ENCODE measurements at regions not wholly inside any gene's neighbourhood (a gene's known extent, or its start where the extent isn't known, plus 50 kb on each side); places are given as distances from the start of the nearest gene placed in this dataset.
"Not testable (repeated sequence)": the region's sequence is repeated elsewhere in the genome, so short reads cannot be mapped to it uniquely, and the experiment has no call there.

DNA sequence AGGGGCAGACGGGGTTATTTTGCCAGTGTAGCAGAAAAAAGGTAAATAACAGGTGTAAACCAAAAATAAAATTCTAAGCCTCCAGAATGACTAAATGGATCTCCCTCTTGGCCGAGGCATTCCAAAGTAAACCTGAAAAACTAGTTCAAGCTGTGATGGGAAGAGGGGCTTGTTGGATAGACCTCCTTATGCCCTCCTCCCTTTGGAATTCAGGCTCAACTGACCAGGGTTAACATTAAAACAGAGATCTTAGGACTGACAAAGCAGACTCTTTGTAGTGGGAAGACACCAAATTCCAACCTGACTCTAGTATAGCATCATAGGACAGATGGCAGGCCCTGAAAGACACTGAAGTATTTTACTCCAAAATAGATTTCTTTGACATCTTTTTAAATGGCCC, 113.8 kb upstream of the ITGB1 start:
- no peak for DNase-seq

DNA sequence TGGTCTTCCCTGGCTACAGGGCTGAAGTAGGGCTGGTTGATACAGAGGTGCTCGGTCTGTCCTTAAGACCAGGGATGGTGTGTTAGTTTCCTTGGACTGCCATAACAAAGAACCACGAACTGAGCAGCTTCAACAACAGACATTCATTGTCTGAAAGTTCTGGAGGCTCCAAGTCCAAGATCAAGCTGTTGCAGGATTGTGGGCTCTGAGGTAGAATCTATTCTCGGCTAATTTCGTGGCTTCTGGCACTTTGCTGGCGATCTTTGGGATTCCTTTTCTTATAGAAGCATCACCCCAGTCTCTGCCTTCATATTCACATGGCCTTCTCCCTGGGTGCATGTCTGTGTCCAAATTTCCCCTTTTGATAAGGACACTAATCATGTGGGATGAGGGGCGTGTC, 112.1 kb upstream of the ITGB1 start:
- no peak for DNase-seq

DNA sequence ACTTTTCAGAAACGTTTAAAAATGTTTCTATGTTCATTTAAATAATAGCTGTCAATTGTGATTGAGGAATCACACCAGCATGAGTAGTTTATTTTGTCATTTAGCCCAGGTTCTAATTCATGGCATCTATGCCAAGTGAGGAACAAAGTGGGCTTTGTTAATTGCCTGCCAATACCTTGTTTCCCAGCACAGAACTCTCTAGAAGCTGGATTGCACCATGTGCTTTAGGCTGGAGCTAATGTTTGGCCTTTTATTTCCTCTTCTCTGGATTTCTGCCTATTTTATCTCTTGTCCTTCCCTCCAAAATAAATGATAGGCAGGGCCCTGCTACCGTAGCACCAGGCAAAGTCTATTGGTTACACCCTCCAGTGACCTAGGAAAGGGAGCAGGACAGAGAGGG, 109.9 kb upstream of the ITGB1 start:
- DNase-seq, result no peak

DNA sequence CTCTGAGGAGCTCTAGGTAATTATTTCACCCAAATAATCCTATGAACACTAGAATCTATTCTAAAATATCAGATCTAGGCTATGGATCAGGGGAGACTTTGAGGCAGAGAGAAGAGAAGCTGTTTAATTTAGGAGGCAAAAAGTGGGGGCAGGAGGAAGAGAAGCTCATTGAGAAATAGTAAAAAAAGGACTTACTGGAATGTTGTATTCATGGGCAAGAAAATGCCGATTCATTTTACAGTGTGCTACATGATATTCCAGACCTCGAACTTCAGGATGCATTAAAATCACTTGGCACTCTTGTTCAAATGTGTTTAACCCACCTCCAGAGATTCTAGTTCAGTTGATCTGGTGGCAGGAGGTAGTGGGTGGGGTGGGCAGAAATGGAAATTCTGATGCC, 109.5 kb upstream of the ITGB1 start:
- peak in 1 of 58 donors; percentile 1 for DNase-seq

DNA sequence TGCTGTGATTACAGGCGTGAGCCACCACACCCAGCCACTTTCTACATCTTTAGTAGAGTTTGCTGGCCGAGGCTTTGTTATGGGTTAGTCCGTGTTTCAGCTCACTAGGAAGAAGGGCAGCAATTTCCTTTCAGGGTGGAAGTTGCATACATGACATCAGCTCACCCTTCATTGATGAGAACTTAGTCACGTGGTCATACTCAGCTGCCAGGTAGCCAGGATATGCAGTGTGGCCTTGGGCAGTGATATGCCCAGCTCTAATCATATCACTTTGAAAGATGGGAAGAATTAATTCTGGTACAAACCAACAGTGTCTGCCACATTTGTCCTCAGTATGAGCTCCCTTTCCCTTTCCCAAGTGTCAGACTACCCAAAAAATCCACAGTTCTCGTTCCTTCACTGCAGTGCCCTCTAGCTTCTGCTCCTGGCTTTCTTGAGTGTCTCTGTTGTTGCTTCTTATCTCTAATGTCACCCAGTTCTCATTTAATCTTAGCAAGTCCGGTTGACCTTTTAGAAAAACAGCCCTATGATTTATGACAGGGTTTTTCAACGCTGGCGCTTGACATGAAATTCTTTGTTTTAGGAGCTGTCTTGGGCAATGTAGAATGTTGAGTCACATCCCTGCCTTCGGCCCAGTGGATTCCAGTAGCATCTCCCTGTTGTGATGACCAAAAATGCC, 108.7 kb upstream of the ITGB1 start:
- no peak for DNase-seq

- DNase-seq, result no peak
Observed at GRCh38 chr10:33065111-33065510, 107.1 kb upstream of the ITGB1 start.

DNA sequence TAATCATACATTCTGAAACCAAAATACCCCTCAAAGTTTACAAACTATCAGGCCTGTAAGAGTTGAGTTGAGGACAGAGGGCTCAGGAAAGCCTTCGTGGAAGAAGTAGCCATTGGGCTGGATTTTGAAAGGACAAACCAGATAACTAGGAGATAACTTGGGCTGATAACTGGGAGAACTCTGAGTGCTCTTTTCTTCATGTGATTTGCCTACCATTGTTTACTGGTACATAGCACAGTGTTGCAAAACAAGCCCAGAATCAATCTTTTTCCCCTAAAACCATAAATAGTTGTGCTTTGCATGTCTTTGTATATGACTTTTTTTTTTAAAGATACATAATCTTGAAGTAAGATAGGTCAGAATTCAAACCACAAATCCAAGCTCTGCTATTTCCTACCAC, 106.7 kb upstream of the ITGB1 start:
- no peak for DNase-seq

- no peak for DNase-seq
Observed at GRCh38 chr10:33057620-33058019, 99.6 kb upstream of the ITGB1 start.

- no peak for DNase-seq
Observed at GRCh38 chr10:33056828-33057596, 99.0 kb upstream of the ITGB1 start.

DNA sequence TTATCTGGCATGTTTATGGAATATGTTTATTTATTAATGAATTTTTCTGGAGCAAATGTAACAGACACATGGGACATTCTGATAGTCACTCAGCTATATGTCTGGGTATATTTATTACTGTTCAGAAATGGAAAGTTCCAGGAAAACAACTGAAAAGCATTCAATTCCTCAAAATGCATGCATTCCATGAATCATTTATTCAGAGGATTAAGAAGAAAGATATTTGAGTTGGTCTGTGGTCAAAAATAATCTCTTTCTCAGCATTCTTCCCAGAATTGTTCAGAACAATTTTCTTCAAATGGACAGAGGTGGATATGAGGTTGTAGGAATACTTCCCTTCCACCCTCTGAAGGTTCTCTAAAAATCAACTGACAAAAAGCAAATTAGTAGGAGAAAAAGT, 97.6 kb upstream of the ITGB1 start:
- no peak for DNase-seq

- no peak for DNase-seq
Observed at GRCh38 chr10:33052915-33053810, 95.1 kb upstream of the ITGB1 start.

- no peak for DNase-seq
Observed at GRCh38 chr10:33052263-33052875, 94.3 kb upstream of the ITGB1 start.

- not testable (repeated sequence) for DNase-seq
Observed at GRCh38 chr10:33049963-33050920, 92.2 kb upstream of the ITGB1 start.

DNA sequence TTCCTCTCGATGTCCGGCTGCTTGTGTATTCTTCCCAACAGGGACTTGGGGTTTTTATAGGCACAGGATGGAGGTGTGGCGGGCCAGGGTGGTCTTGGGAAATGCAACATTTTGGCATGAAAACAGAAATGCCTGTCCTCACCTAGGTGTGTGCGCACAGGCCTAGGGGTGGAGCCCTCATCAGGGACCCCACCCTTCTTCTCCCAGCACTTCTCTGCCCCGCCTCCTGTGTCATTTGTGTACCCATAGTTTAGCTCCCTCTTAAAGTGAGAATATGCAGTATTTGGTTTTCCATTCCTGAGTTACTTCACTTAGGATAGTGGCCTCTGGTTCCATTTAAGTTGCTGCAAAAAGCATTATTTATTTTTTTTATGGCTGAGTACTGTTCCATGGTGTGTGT, 90.2 kb upstream of the ITGB1 start:
- DNase-seq, result no peak

- no peak for DNase-seq
Observed at GRCh38 chr10:33047655-33048054, 89.6 kb upstream of the ITGB1 start.

DNA sequence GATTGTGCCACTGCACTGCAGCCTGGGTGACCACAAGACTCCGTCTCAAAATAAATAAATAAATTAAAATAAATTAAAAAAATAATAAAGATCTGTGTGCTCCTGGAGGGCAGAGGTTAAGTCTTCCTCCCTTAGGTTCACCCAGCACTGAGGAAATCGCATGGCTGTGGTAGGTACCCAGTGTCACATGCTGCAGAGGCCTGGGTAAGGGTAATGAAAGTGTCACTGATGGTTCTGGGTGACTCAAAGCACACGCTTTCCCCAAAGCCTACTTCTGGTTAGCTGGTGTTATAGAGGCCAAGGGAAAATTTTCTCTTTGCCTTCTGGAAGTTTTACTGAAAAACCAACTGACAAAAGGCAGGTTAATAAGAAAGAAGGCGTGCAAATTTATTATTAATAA, 88.8 kb upstream of the ITGB1 start:
- no peak for DNase-seq

- DNase-seq, result no peak
Observed at GRCh38 chr10:33045421-33045820, 87.4 kb upstream of the ITGB1 start.

- no peak for DNase-seq
Observed at GRCh38 chr10:33042565-33042964, 84.5 kb upstream of the ITGB1 start.

DNA sequence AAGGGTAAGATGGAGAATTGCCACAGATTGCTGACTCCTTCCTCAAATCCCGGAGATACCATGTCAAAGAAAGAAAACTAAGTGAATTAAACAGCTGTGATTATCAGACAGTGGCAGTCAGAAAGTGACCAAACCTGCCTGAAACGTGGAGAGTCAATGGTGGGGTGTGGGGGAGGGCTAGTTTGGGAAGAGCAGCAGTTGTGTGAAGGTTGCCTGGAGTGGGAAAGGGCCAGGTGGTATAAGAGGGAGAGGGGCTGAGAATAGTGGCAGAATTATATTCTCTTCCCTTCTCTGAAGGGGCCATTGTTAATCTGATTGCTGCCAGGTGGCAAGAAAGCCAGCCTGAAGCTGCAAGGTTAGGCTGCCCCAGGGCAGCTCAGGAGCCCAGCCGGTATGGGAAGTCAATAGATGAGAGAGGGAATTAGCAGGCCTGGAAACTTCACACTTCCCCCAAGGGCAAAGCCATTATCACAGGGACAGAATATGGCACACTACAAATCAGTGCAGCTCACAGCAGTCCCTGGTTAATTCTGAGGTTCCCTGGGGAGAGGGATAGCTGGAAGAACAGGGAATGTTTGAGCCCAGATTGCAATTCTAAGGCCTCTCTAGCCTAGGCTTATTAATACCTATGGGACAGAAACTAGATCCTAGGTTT, 83.9 kb upstream of the ITGB1 start:
- DNase-seq, result no peak

GRCh38 chr10:33040436-33040835, 82.4 kb upstream of the ITGB1 start:
- DNase-seq, result no peak

Data from anterior cingulate cortex (tissue), 58 donors.